ENCODE measurements at regions not wholly inside any gene's neighbourhood (a gene's known extent, or its start where the extent isn't known, plus 50 kb on each side); places are given as distances from the start of the nearest gene placed in this dataset.

DNA sequence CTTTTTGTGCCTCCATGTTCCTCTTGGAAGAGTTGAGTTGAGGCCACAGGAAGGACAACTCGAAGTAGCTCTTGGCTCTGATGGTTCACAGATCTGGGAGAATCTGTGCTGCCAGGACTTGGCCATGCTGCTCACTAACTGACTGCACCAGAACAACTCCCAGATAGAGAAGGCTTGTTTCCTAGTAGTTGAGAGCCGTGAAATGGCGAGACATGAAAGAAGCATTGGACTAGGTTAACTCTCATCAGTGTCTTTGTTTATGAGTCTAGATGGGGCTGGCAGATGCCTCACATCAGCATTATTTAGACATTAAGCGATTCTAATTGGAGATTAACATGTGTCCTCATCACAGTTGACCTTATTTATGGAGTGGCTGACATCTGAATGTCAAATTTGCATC, 92.9 kb upstream of the AGBL1 start:
- no peak for TF ChIP-seq YY1 (IDR thresholded peaks at IDR 0.05; ENCODE audit: insufficient read depth, insufficient read length)
- TF ChIP-seq SUZ12 (IDR thresholded peaks at IDR 0.05; ENCODE audit: extremely low read depth, insufficient read depth, insufficient read length) = no peak
